ENCODE measurements at regions not wholly inside any gene's neighbourhood (a gene's known extent, or its start where the extent isn't known, plus 50 kb on each side); places are given as distances from the start of the nearest gene placed in this dataset.

DNA sequence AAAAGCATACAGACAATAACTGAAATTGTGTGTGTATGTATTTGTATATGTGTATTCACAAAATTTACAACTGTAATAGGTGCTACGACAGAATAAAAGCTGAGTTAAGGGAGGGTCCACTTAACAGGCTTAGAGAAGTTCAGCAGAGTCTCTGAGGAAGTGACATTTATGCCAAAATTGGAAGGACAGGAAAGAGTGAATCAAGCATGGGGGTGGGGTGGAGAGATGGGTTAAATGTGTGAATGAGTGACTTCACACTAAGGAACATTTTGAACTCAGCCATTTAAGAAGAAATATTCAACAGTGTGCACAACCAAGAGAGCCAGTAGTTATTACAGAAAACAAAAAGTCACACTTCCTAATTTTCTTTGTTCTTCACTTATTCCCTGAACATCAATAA is 53.8 kb upstream of the RGS1 start:
- DNase-seq (ENCODE audit: extremely low read depth in 1 of 2, low read depth in 1 of 2) = no peak

DNA sequence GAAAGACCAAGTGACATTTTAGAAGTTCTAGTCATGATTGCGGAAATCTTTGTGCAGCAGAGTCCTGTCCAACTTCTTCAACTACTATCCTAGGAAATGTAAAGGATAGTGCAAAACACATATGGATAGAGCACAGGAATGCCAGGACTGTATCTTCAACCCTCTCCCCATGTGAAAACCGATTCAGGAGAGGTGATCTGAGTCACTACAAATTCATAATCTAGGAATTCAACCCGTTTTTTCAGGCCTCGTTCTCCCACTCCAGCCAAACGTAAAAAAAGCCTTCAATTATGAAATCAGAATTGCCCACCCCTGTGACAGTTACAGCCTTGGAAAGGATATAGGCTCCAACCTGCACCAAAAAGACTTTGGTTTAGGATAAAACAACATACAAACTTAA is 52.9 kb upstream of the RGS1 start:
- no peak for DNase-seq (ENCODE audit: extremely low read depth in 1 of 2, low read depth in 1 of 2)

DNA sequence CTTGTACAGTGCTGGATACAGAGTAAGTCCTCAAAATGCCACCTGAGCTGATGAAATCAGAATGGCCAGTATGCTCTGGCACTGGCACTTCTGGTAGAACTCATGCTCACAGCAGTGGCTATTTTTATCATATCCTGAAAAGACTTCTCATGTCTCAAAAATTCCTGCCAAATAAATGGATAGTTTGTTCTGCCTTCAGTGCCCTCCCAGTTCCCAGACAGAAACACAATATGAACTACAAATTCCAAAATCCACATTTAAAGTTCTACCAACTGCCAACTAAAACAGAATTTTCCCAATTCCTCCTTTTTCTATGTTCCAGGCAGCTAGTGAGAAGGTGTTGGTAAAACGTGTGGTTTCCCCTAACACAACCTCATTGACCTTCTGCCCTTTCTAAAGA is 51.4 kb upstream of the RGS1 start:
- no peak for DNase-seq (ENCODE audit: extremely low read depth in 1 of 2, low read depth in 1 of 2)
